CD4-positive, alpha-beta T cell (primary cell): ENCODE measurements at regions not wholly inside any gene's neighbourhood (a gene's known extent, or its start where the extent isn't known, plus 50 kb on each side); places are given as distances from the start of the nearest gene placed in this dataset.
"Not testable (repeated sequence)": the region's sequence is repeated elsewhere in the genome, so short reads cannot be mapped to it uniquely, and the experiment has no call there.

Experiments used
- ATAC-seq: fragments of 200-7000 bp; cut with Tn5 transposase; one replicate; pipeline ENCODE4 v1.10.0; 2022; ENCODE audit warnings: mild to moderate bottlenecking; ENCODE audit not compliant: poor library complexity
- CTCF ChIA-PET: fragments of 350-600 bp; sonication (Branson Sonifier 250); formaldehyde crosslinking; loops from one replicate; lab custom pipeline; 2021; ENCODE audit warnings: antibody characterized with exemption, inconsistent platforms; lab: Charles Lee
- POLR2A ChIA-PET: fragments of 350-600 bp; sonication (Branson Sonifier 250); formaldehyde crosslinking; loops from one replicate; lab custom pipeline; 2021; ENCODE audit warnings: antibody characterized with exemption, inconsistent platforms; lab: Charles Lee
- DNase-seq, 14 experiments: peaks; one replicate each; pipeline ENCODE4 v3.0.0-alpha.2; 2013 to 2020; ENCODE audit warnings: mixed read lengths in 2 of 14
- H3K27ac ChIP-seq, 2 donors: one replicate each; pipeline versions ENCODE4 v1.5.1 to v1.7.0; 2013; ENCODE audit warnings: low read length in 2 of 2, low read depth in 1 of 2, mild to moderate bottlenecking in 1 of 2
- H3K27me3 ChIP-seq, 2 experiments: 1 replicate in 1 of 2; 2 replicates in 1 of 2; pipeline versions ENCODE4 v1.6.1 to v1.7.0; 2013; ENCODE audit warnings: low read length in 2 of 2, control low read depth in 1 of 2, mild to moderate bottlenecking in 1 of 2, moderate library complexity in 1 of 2; ENCODE audit not compliant: insufficient read depth in 2 of 2, control insufficient read depth in 1 of 2
- H3K36me3 ChIP-seq: one replicate; pipeline ENCODE4 v1.6.1; 2013; ENCODE audit warnings: low read length, control low read depth; ENCODE audit not compliant: insufficient read depth
- H3K4me1 ChIP-seq: one replicate; pipeline ENCODE4 v1.6.1; 2013; ENCODE audit warnings: low read length, control low read depth; ENCODE audit not compliant: insufficient read depth
- H3K4me3 ChIP-seq: one replicate; pipeline ENCODE4 v1.5.1; 2013; ENCODE audit warnings: mild to moderate bottlenecking, low read length, moderate library complexity
- H3K9me3 ChIP-seq, 2 experiments: 1 replicate in 1 of 2; 2 replicates in 1 of 2; pipeline versions ENCODE4 v1.6.1 to v1.7.0; 2013; ENCODE audit warnings: low read length in 2 of 2, mild to moderate bottlenecking in 2 of 2, control low read depth in 1 of 2, moderate library complexity in 1 of 2; ENCODE audit not compliant: control insufficient read depth in 1 of 2, insufficient read depth in 1 of 2
- H3K27ac Mint-ChIP-seq: one replicate; pipeline ENCODE4 v1.8.0; 2020; ENCODE audit warnings: mixed read lengths
- H3K27me3 Mint-ChIP-seq: one replicate; pipeline ENCODE4 v1.8.0; 2021; ENCODE audit warnings: mixed read lengths
- H3K36me3 Mint-ChIP-seq: one replicate; pipeline ENCODE4 v1.8.0; 2021; ENCODE audit warnings: low read depth, mixed read lengths
- H3K4me1 Mint-ChIP-seq: one replicate; pipeline ENCODE4 v1.8.0; 2021; ENCODE audit warnings: low read depth, mixed read lengths
- H3K4me3 Mint-ChIP-seq: one replicate; pipeline ENCODE4 v1.8.0; 2020; ENCODE audit warnings: mild to moderate bottlenecking, mixed read lengths
- H3K9me3 Mint-ChIP-seq: one replicate; pipeline ENCODE4 v1.8.0; 2020; ENCODE audit warnings: mixed read lengths
- CTCF ChIP-seq: fragments of 200-600 bp; IDR thresholded peaks from one replicate; pipeline ENCODE4 v1.8.0; 2022; ENCODE audit warnings: antibody characterized with exemption, mild to moderate bottlenecking
- intact Hi-C, 2 experiments: fragments of 100-400 bp; cut with DNase I in 1 of 2; cut with micrococcal nuclease in 1 of 2; formaldehyde crosslinking; loops; one replicate each; pipeline versions ENCODE4 v1.15.1 to v1.9.0; 2023 to 2025; cut with DNase I, micrococcal nuclease

GRCh38 chr6:79810185-79810705 is 137.1 kb downstream of the ELOVL4 start:
- TF ChIP-seq CTCF: no peak
- POLR2A ChIA-PET: interaction anchor here (0.7 kb wide), 1 partner anchor 418 kb away, joined by 3 read pairs; no protein-coding TSS in a partner anchor
- H3K27me3 ChIP-seq: peaks cover 0 to 2% of the 10 kb centered on the region in 2 experiments
- DNase-seq (no peak), ATAC-seq (no peak)
- Mint-ChIP-seq H3K9me3 (no peaks in the 10 kb centered on the region), H3K36me3 (no peaks in the 10 kb centered on the region), H3K27me3 (peaks cover 17% of the 10 kb centered on the region), H3K27ac (no peak overlapping the region), H3K4me3 (no peak overlapping the region), H3K4me1 (no peaks in the 10 kb centered on the region)
- H3K4me1 ChIP-seq: no peaks in the 10 kb centered on the region
- intact Hi-C loops: loop anchor here in 1 of 2 experiments (5.0 to 10.0 kb wide), 2 partner anchors 165 to 238 kb away; no protein-coding TSS in a partner anchor
- no peaks in the 10 kb centered on the region for H3K9me3 ChIP-seq
- H3K36me3 ChIP-seq: no peaks in the 10 kb centered on the region
- CTCF ChIA-PET: no interaction called here
- no peak overlapping the region for H3K27ac ChIP-seq
- no peak overlapping the region for H3K4me3 ChIP-seq

- Mint-ChIP-seq H3K36me3 (no peaks in the 10 kb centered on the region), H3K9me3 (no peaks in the 10 kb centered on the region), H3K27me3 (peaks cover 26% of the 10 kb centered on the region), H3K4me3 (no peak overlapping the region), H3K4me1 (no peaks in the 10 kb centered on the region), H3K27ac (no peak overlapping the region)
- Histone ChIP-seq H3K36me3 (no peaks in the 10 kb centered on the region), H3K4me3 (no peak overlapping the region), H3K27me3 (peaks cover 0 to 2% of the 10 kb centered on the region in 2 experiments), H3K4me1 (no peaks in the 10 kb centered on the region), H3K9me3 (no peaks in the 10 kb centered on the region), H3K27ac (no peak overlapping the region)
- intact Hi-C loops: no loop called here
- no peak for ATAC-seq
- ChIA-PET CTCF (no interaction called here), POLR2A (no interaction called here)
- no peak for TF ChIP-seq CTCF
- no peak for DNase-seq
Measured at GRCh38 chr6:79808921-79809320, 138.4 kb downstream of the ELOVL4 start.

GRCh38 chr6:79806661-79807060 is 140.7 kb downstream of the ELOVL4 start:
- not testable (repeated sequence) for H3K4me1 ChIP-seq

GRCh38 chr6:79804732-79805131 is 142.6 kb downstream of the ELOVL4 start:
- no peak for TF ChIP-seq CTCF
- Mint-ChIP-seq H3K27me3 (peaks cover 22% of the 10 kb centered on the region), H3K9me3 (no peaks in the 10 kb centered on the region), H3K4me3 (no peak overlapping the region), H3K36me3 (no peaks in the 10 kb centered on the region), H3K27ac (no peak overlapping the region), H3K4me1 (no peaks in the 10 kb centered on the region)
- ATAC-seq (no peak), DNase-seq (no peak)
- Histone ChIP-seq H3K27me3 (peaks cover 3 to 10% of the 10 kb centered on the region in 2 experiments), H3K4me3 (no peak overlapping the region), H3K9me3 (no peaks in the 10 kb centered on the region), H3K27ac (no peak overlapping the region), H3K4me1 (no peaks in the 10 kb centered on the region), H3K36me3 (no peaks in the 10 kb centered on the region)
- intact Hi-C loops: no loop called here
- POLR2A ChIA-PET: no interaction called here
- CTCF ChIA-PET: no interaction called here

More at GRCh38 chr6:79806661-79807060, 140.7 kb downstream of the ELOVL4 start:
- H3K36me3 ChIP-seq, H3K27ac Mint-ChIP-seq, intact Hi-C loops, H3K4me3 Mint-ChIP-seq, ATAC-seq, H3K4me1 Mint-ChIP-seq, DNase-seq, CTCF ChIA-PET, H3K9me3 Mint-ChIP-seq, H3K4me3 ChIP-seq, H3K27me3 ChIP-seq, H3K27ac ChIP-seq, H3K9me3 ChIP-seq, H3K36me3 Mint-ChIP-seq, POLR2A ChIA-PET: not testable (repeated sequence)
- H3K27me3 Mint-ChIP-seq: peaks cover 26% of the 10 kb centered on the region
